H7 (cell line): ENCODE measurements at regions not wholly inside any gene's neighbourhood (a gene's known extent, or its start where the extent isn't known, plus 50 kb on each side); places are given as distances from the start of the nearest gene placed in this dataset.

ENCODE experiments used
- DNase-seq: peaks from one replicate; pipeline ENCODE4 v3.0.0; 2012
- H3K27me3 ChIP-seq: 2 replicates; pipeline ENCODE4 v1.6.0; 2011; ENCODE audit warnings: mild to moderate bottlenecking, low read length; ENCODE audit not compliant: control insufficient read depth, insufficient read depth
- H3K36me3 ChIP-seq: replicated peaks from 2 replicates; pipeline ENCODE4 v1.5.1; 2011; ENCODE audit warnings: low read length; ENCODE audit not compliant: control insufficient read depth, insufficient read depth
- H3K4me3 ChIP-seq: 2 replicates; pipeline ENCODE4 v1.5.1; 2011; ENCODE audit warnings: low read depth, mild to moderate bottlenecking, control low read depth, low read length, moderate library complexity; ENCODE audit not compliant: insufficient read depth

GRCh38 chr3:174598885-174599439, 260.2 kb upstream of the NAALADL2 start:
- H3K27me3 ChIP-seq, result no peaks in the 10 kb centered on the region
- DNase-seq, result no peak
- no peaks in the 10 kb centered on the region for H3K36me3 ChIP-seq
- H3K4me3 ChIP-seq, result no peak overlapping the region

GRCh38 chr3:174613173-174613572, 246.0 kb upstream of the NAALADL2 start:
- Histone ChIP-seq H3K27me3 (no peaks in the 10 kb centered on the region), H3K4me3 (no peak overlapping the region), H3K36me3 (no peaks in the 10 kb centered on the region)
- no peak for DNase-seq

GRCh38 chr3:174614036-174614435, 245.1 kb upstream of the NAALADL2 start:
- Histone ChIP-seq H3K27me3 (no peaks in the 10 kb centered on the region), H3K36me3 (no peaks in the 10 kb centered on the region), H3K4me3 (no peak overlapping the region)
- no peak for DNase-seq

GRCh38 chr3:174618368-174619080, 240.6 kb upstream of the NAALADL2 start:
- no peaks in the 10 kb centered on the region for H3K27me3 ChIP-seq

GRCh38 chr3:174619239-174619638, 239.9 kb upstream of the NAALADL2 start:
- no peak for DNase-seq
- Histone ChIP-seq H3K36me3 (no peaks in the 10 kb centered on the region), H3K27me3 (no peaks in the 10 kb centered on the region), H3K4me3 (no peak overlapping the region)

More at GRCh38 chr3:174618368-174619080, 240.6 kb upstream of the NAALADL2 start:
- no peak for DNase-seq
- Histone ChIP-seq H3K4me3 (no peak overlapping the region), H3K36me3 (no peaks in the 10 kb centered on the region)

- H3K36me3 ChIP-seq, result no peaks in the 10 kb centered on the region
- no peaks in the 10 kb centered on the region for H3K27me3 ChIP-seq
- H3K4me3 ChIP-seq, result no peak overlapping the region
- DNase-seq, result no peak
Measured at GRCh38 chr3:174620138-174620537, 239.0 kb upstream of the NAALADL2 start.

GRCh38 chr3:174620855-174621472, 238.2 kb upstream of the NAALADL2 start:
- Histone ChIP-seq H3K36me3 (no peaks in the 10 kb centered on the region), H3K27me3 (no peaks in the 10 kb centered on the region), H3K4me3 (no peak overlapping the region)
- no peak for DNase-seq

- DNase-seq, result no peak
- Histone ChIP-seq H3K36me3 (no peaks in the 10 kb centered on the region), H3K4me3 (no peak overlapping the region), H3K27me3 (no peaks in the 10 kb centered on the region)
Measured at GRCh38 chr3:174633342-174633741, 225.8 kb upstream of the NAALADL2 start.

GRCh38 chr3:174636451-174636850, 222.7 kb upstream of the NAALADL2 start:
- DNase-seq, result no peak
- no peaks in the 10 kb centered on the region for H3K36me3 ChIP-seq
- H3K4me3 ChIP-seq, result no peak overlapping the region
- H3K27me3 ChIP-seq, result no peaks in the 10 kb centered on the region

GRCh38 chr3:174639406-174639805, 219.7 kb upstream of the NAALADL2 start:
- Histone ChIP-seq H3K27me3 (no peaks in the 10 kb centered on the region), H3K4me3 (no peak overlapping the region), H3K36me3 (no peaks in the 10 kb centered on the region)
- no peak for DNase-seq

- Histone ChIP-seq H3K36me3 (no peaks in the 10 kb centered on the region), H3K27me3 (no peaks in the 10 kb centered on the region), H3K4me3 (no peak overlapping the region)
- DNase-seq, result no peak
Measured at GRCh38 chr3:174639970-174640369, 219.2 kb upstream of the NAALADL2 start.

- Histone ChIP-seq H3K27me3 (no peaks in the 10 kb centered on the region), H3K36me3 (no peaks in the 10 kb centered on the region), H3K4me3 (no peak overlapping the region)
- DNase-seq, result no peak
Measured at GRCh38 chr3:174640932-174641331, 218.2 kb upstream of the NAALADL2 start.

GRCh38 chr3:174644287-174644686, 214.8 kb upstream of the NAALADL2 start:
- H3K36me3 ChIP-seq, result no peaks in the 10 kb centered on the region
- H3K27me3 ChIP-seq, result no peaks in the 10 kb centered on the region
- no peak for DNase-seq
- H3K4me3 ChIP-seq, result no peak overlapping the region

GRCh38 chr3:174651951-174652350, 207.2 kb upstream of the NAALADL2 start:
- no peaks in the 10 kb centered on the region for H3K27me3 ChIP-seq
- no peaks in the 10 kb centered on the region for H3K36me3 ChIP-seq
- no peak overlapping the region for H3K4me3 ChIP-seq
- DNase-seq, result no peak

- Histone ChIP-seq H3K36me3 (no peaks in the 10 kb centered on the region), H3K4me3 (no peak overlapping the region), H3K27me3 (no peaks in the 10 kb centered on the region)
- DNase-seq, result no peak
Measured at GRCh38 chr3:174659511-174659910, 199.6 kb upstream of the NAALADL2 start.
